GM23338 (cell line): ENCODE measurements at regions not wholly inside any gene's neighbourhood (a gene's known extent, or its start where the extent isn't known, plus 50 kb on each side); places are given as distances from the start of the nearest gene placed in this dataset.

ENCODE experiments used
- ATAC-seq: fragments of 200-7000 bp; cut with Tn5 transposase; 3 replicates; pipeline ENCODE4 v1.9.1; 2020
- DNase-seq: peaks from one replicate; pipeline ENCODE4 v3.0.0-alpha.2; 2015; ENCODE audit warnings: low spot score
- H2AFZ ChIP-seq: fragments of 200-600 bp; sonication (generic); 2 replicates; pipeline ENCODE4 v1.8.0; 2016; ENCODE audit warnings: antibody characterized with exemption, mild to moderate bottlenecking, moderate library complexity
- H3F3A ChIP-seq: fragments of 200-600 bp; sonication (generic); replicated peaks from 2 replicates; pipeline ENCODE4 v1.8.0; 2017; ENCODE audit warnings: antibody characterized with exemption, mixed run types, low read depth
- H3K27ac ChIP-seq: fragments of 200-600 bp; sonication (generic); 2 replicates; pipeline ENCODE4 v1.6.1; 2016; ENCODE audit warnings: low read depth
- H3K27me3 ChIP-seq: fragments of 200-600 bp; sonication (generic); 2 replicates; pipeline ENCODE4 v1.8.0; 2016; ENCODE audit warnings: mild to moderate bottlenecking, mixed run types, moderate library complexity; ENCODE audit not compliant: insufficient read depth
- H3K36me3 ChIP-seq: fragments of 200-600 bp; sonication (generic); 2 replicates; pipeline ENCODE4 v1.8.0; 2016; ENCODE audit warnings: mild to moderate bottlenecking; ENCODE audit not compliant: insufficient read depth
- H3K4me1 ChIP-seq: fragments of 200-600 bp; sonication (generic); 2 replicates; pipeline ENCODE4 v1.8.0; 2016; ENCODE audit warnings: mild to moderate bottlenecking, moderate library complexity; ENCODE audit not compliant: insufficient read depth
- H3K4me2 ChIP-seq: fragments of 200-600 bp; sonication (generic); 2 replicates; pipeline ENCODE4 v1.7.1; 2017; ENCODE audit warnings: mixed run types
- H3K4me3 ChIP-seq: fragments of 200-600 bp; sonication (generic); 2 replicates; pipeline ENCODE4 v1.6.1; 2016; ENCODE audit warnings: mixed run types
- H3K79me2 ChIP-seq: fragments of 200-600 bp; sonication (generic); replicated peaks from 2 replicates; pipeline ENCODE4 v1.8.0; 2017; ENCODE audit warnings: mild to moderate bottlenecking; ENCODE audit not compliant: insufficient read depth
- H3K9me2 ChIP-seq: fragments of 200-600 bp; sonication (generic); 2 replicates; pipeline ENCODE4 v1.8.0; 2017; ENCODE audit not compliant: insufficient read depth
- H4K20me1 ChIP-seq: fragments of 200-600 bp; sonication (generic); replicated peaks from 2 replicates; pipeline ENCODE4 v1.8.0; 2017; ENCODE audit warnings: mild to moderate bottlenecking; ENCODE audit not compliant: insufficient read depth
- H3K27ac Mint-ChIP-seq: 2 replicates; pipeline ENCODE4 v1.8.0; 2020; ENCODE audit warnings: inconsistent platforms, mild to moderate bottlenecking, moderate library complexity, mixed read lengths
- H3K27me3 Mint-ChIP-seq: 3 replicates; pipeline ENCODE4 v1.8.0; 2022; ENCODE audit warnings: low read depth, mild to moderate bottlenecking, moderate library complexity, mixed read lengths, inconsistent platforms; ENCODE audit not compliant: insufficient read depth, poor library complexity
- H3K36me3 Mint-ChIP-seq: 3 replicates; pipeline ENCODE4 v1.8.0; 2021; ENCODE audit warnings: low read depth, mild to moderate bottlenecking, inconsistent platforms, moderate library complexity, mixed read lengths
- H3K4me1 Mint-ChIP-seq: 3 replicates; pipeline ENCODE4 v1.8.0; 2020; ENCODE audit warnings: mild to moderate bottlenecking, inconsistent platforms, mixed read lengths
- H3K4me3 Mint-ChIP-seq: 3 replicates; pipeline ENCODE4 v1.8.0; 2021; ENCODE audit warnings: moderate library complexity, mild to moderate bottlenecking, inconsistent platforms, mixed read lengths
- H3K9me3 Mint-ChIP-seq: 3 replicates; pipeline ENCODE4 v1.8.0; 2020; ENCODE audit warnings: moderate library complexity, mild to moderate bottlenecking, inconsistent platforms, mixed read lengths
- CREB1 ChIP-seq: fragments of 250-450 bp; sonication (Bioruptor Pico); IDR thresholded peaks from 2 replicates; pipeline ENCODE4 v1.5.0; 2020; ENCODE audit warnings: low read depth, mild to moderate bottlenecking, moderate library complexity
- CTCF ChIP-seq, 2 experiments: fragments of 200-600 bp in 1 of 2; sonication (generic) in 1 of 2; conservative IDR thresholded peaks; 2 replicates each; pipeline versions ENCODE4 v1.5.1 to v1.6.1; 2016 to 2017; ENCODE audit warnings: antibody characterized with exemption in 2 of 2, low read depth in 2 of 2, mild to moderate bottlenecking in 2 of 2, moderate library complexity in 1 of 2
- ETS1 ChIP-seq: IDR thresholded peaks from 2 replicates; pipeline ENCODE4 v1.6.1; 2016; ENCODE audit warnings: antibody characterized with exemption
- EZH2 ChIP-seq: fragments of 200-600 bp; sonication (generic); IDR thresholded peaks from one replicate; pipeline ENCODE4 v1.8.0; 2017; ENCODE audit warnings: antibody characterized with exemption, mild to moderate bottlenecking, low read depth; ENCODE audit not compliant: unreplicated experiment
- NANOG ChIP-seq: IDR thresholded peaks from 2 replicates; pipeline ENCODE4 v1.6.1; 2016; ENCODE audit warnings: antibody characterized with exemption, borderline replicate concordance
- POLR2AphosphoS5 ChIP-seq: IDR thresholded peaks from 2 replicates; pipeline ENCODE4 v1.6.1; 2016; ENCODE audit warnings: antibody characterized with exemption, low read depth
- STAT1 ChIP-seq: IDR thresholded peaks from one replicate; pipeline ENCODE4 v1.6.1; 2016; ENCODE audit warnings: antibody characterized with exemption; ENCODE audit not compliant: unreplicated experiment
- ZNF331 ChIP-seq: fragments of 250-450 bp; sonication (Bioruptor Pico); IDR thresholded peaks from 2 replicates; pipeline ENCODE4 v1.5.0; 2020; ENCODE audit warnings: low read depth, mild to moderate bottlenecking, moderate library complexity
- TF ChIP-seq, protein P1 (sequence below): fragments of 250-450 bp; sonication (Bioruptor Pico); IDR thresholded peaks from 2 replicates; pipeline ENCODE4 v1.5.0; 2020; ENCODE audit warnings: mild to moderate bottlenecking, moderate library complexity
- TF ChIP-seq, protein P2 (sequence below): IDR thresholded peaks from one replicate; pipeline ENCODE4 v1.6.1; 2018; ENCODE audit warnings: antibody characterized with exemption; ENCODE audit not compliant: unreplicated experiment

GRCh38 chr1:168960114-168960513 is 146.4 kb upstream of the ATP1B1 start:
- Mint-ChIP-seq H3K9me3 (no peaks in the 10 kb centered on the region; the same call in 2 of the 3 replicates), H3K4me1 (peaks cover 3% of the 10 kb centered on the region; the same call in 2 of the 3 replicates), H3K4me3 (no peak overlapping the region), H3K36me3 (no peaks in the 10 kb centered on the region), H3K27me3 (no peaks in the 10 kb centered on the region), H3K27ac (no peak overlapping the region)
- Histone ChIP-seq H3F3A (no peaks in the 10 kb centered on the region), H3K9me2 (peaks cover 9% of the 10 kb centered on the region), H3K4me3 (no peak overlapping the region), H3K27me3 (no peaks in the 10 kb centered on the region), H3K36me3 (no peaks in the 10 kb centered on the region), H3K79me2 (no peaks in the 10 kb centered on the region), H3K4me2 (no peak overlapping the region), H4K20me1 (no peaks in the 10 kb centered on the region), H3K27ac (no peak overlapping the region), H3K4me1 (no peaks in the 10 kb centered on the region), H2AFZ (no peak overlapping the region)
- DNase-seq, result no peak
- TF ChIP-seq, protein P1, sequence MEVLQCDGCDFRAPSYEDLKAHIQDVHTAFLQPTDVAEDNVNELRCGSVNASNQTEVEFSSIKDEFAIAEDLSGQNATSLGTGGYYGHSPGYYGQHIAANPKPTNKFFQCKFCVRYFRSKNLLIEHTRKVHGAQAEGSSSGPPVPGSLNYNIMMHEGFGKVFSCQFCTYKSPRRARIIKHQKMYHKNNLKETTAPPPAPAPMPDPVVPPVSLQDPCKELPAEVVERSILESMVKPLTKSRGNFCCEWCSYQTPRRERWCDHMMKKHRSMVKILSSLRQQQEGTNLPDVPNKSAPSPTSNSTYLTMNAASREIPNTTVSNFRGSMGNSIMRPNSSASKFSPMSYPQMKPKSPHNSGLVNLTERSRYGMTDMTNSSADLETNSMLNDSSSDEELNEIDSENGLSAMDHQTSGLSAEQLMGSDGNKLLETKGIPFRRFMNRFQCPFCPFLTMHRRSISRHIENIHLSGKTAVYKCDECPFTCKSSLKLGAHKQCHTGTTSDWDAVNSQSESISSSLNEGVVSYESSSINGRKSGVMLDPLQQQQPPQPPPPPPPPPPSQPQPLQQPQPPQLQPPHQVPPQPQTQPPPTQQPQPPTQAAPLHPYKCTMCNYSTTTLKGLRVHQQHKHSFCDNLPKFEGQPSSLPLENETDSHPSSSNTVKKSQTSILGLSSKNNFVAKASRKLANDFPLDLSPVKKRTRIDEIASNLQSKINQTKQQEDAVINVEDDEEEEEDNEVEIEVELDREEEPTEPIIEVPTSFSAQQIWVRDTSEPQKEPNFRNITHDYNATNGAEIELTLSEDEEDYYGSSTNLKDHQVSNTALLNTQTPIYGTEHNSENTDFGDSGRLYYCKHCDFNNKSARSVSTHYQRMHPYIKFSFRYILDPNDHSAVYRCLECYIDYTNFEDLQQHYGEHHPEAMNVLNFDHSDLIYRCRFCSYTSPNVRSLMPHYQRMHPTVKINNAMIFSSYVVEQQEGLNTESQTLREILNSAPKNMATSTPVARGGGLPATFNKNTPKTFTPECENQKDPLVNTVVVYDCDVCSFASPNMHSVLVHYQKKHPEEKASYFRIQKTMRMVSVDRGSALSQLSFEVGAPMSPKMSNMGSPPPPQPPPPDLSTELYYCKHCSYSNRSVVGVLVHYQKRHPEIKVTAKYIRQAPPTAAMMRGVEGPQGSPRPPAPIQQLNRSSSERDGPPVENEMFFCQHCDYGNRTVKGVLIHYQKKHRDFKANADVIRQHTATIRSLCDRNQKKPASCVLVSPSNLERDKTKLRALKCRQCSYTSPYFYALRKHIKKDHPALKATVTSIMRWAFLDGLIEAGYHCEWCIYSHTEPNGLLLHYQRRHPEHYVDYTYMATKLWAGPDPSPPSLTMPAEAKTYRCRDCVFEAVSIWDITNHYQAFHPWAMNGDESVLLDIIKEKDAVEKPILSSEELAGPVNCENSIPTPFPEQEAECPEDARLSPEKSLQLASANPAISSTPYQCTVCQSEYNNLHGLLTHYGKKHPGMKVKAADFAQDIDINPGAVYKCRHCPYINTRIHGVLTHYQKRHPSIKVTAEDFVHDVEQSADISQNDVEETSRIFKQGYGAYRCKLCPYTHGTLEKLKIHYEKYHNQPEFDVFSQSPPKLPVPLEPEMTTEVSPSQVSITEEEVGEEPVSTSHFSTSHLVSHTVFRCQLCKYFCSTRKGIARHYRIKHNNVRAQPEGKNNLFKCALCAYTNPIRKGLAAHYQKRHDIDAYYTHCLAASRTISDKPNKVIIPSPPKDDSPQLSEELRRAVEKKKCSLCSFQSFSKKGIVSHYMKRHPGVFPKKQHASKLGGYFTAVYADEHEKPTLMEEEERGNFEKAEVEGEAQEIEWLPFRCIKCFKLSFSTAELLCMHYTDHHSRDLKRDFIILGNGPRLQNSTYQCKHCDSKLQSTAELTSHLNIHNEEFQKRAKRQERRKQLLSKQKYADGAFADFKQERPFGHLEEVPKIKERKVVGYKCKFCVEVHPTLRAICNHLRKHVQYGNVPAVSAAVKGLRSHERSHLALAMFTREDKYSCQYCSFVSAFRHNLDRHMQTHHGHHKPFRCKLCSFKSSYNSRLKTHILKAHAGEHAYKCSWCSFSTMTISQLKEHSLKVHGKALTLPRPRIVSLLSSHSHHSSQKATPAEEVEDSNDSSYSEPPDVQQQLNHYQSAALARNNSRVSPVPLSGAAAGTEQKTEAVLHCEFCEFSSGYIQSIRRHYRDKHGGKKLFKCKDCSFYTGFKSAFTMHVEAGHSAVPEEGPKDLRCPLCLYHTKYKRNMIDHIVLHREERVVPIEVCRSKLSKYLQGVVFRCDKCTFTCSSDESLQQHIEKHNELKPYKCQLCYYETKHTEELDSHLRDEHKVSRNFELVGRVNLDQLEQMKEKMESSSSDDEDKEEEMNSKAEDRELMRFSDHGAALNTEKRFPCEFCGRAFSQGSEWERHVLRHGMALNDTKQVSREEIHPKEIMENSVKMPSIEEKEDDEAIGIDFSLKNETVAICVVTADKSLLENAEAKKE (CRISPR knock-in tag), result no peak
- TF ChIP-seq CREB1 (CRISPR knock-in tag), result no peak
- no peak for TF ChIP-seq ZNF331
- TF ChIP-seq NANOG, result no peak
- ATAC-seq, result no peak

GRCh38 chr1:168960595-168960994 is 145.9 kb upstream of the ATP1B1 start:
- Mint-ChIP-seq H3K27ac (no peak overlapping the region), H3K36me3 (no peaks in the 10 kb centered on the region), H3K4me3 (no peak overlapping the region), H3K4me1 (peaks cover 3% of the 10 kb centered on the region; the same call in 2 of the 3 replicates), H3K9me3 (no peaks in the 10 kb centered on the region; the same call in 2 of the 3 replicates), H3K27me3 (no peaks in the 10 kb centered on the region)
- Histone ChIP-seq H3K79me2 (no peaks in the 10 kb centered on the region), H3K36me3 (no peaks in the 10 kb centered on the region), H3K9me2 (peaks cover 9% of the 10 kb centered on the region), H2AFZ (no peak overlapping the region), H3K4me3 (no peak overlapping the region), H3K27me3 (no peaks in the 10 kb centered on the region), H3K4me1 (no peaks in the 10 kb centered on the region), H3K4me2 (no peak overlapping the region), H3K27ac (no peak overlapping the region), H4K20me1 (no peaks in the 10 kb centered on the region), H3F3A (no peaks in the 10 kb centered on the region)
- no peak for ATAC-seq
- no peak for DNase-seq
- TF ChIP-seq ETS1 (no peak), EZH2 (no peak), POLR2AphosphoS5 (no peak), CTCF (conservative IDR thresholded peaks at IDR 0.05; ENCODE audit: low read depth in 2 of 2) (no peak), ZNF331 (no peak), STAT1 (no peak), NANOG (no peak)
- TF ChIP-seq, protein P2, sequence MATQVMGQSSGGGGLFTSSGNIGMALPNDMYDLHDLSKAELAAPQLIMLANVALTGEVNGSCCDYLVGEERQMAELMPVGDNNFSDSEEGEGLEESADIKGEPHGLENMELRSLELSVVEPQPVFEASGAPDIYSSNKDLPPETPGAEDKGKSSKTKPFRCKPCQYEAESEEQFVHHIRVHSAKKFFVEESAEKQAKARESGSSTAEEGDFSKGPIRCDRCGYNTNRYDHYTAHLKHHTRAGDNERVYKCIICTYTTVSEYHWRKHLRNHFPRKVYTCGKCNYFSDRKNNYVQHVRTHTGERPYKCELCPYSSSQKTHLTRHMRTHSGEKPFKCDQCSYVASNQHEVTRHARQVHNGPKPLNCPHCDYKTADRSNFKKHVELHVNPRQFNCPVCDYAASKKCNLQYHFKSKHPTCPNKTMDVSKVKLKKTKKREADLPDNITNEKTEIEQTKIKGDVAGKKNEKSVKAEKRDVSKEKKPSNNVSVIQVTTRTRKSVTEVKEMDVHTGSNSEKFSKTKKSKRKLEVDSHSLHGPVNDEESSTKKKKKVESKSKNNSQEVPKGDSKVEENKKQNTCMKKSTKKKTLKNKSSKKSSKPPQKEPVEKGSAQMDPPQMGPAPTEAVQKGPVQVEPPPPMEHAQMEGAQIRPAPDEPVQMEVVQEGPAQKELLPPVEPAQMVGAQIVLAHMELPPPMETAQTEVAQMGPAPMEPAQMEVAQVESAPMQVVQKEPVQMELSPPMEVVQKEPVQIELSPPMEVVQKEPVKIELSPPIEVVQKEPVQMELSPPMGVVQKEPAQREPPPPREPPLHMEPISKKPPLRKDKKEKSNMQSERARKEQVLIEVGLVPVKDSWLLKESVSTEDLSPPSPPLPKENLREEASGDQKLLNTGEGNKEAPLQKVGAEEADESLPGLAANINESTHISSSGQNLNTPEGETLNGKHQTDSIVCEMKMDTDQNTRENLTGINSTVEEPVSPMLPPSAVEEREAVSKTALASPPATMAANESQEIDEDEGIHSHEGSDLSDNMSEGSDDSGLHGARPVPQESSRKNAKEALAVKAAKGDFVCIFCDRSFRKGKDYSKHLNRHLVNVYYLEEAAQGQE, result no peak
